Effector CD4-positive, alpha-beta T cell (primary cell): ENCODE measurements at regions not wholly inside any gene's neighbourhood (a gene's known extent, or its start where the extent isn't known, plus 50 kb on each side); places are given as distances from the start of the nearest gene placed in this dataset.
"Not testable (repeated sequence)": the region's sequence is repeated elsewhere in the genome, so short reads cannot be mapped to it uniquely, and the experiment has no call there.

Experiments
- DNase-seq: peaks from one replicate; pipeline ENCODE4 v3.0.0-alpha.2; 2020

GRCh38 chr11:39462506-39462905 is 1996.9 kb downstream of the LRRC4C start:
- no peak for DNase-seq

GRCh38 chr11:39461066-39461465 is 1998.4 kb downstream of the LRRC4C start:
- no peak for DNase-seq

GRCh38 chr11:39459606-39460005 is 1999.8 kb downstream of the LRRC4C start:
- DNase-seq, result no peak

- no peak for DNase-seq
Observed at GRCh38 chr11:39458481-39458880, 2001.0 kb downstream of the LRRC4C start.

- no peak for DNase-seq
Observed at GRCh38 chr11:39443424-39444022, 2015.9 kb downstream of the LRRC4C start.

DNA sequence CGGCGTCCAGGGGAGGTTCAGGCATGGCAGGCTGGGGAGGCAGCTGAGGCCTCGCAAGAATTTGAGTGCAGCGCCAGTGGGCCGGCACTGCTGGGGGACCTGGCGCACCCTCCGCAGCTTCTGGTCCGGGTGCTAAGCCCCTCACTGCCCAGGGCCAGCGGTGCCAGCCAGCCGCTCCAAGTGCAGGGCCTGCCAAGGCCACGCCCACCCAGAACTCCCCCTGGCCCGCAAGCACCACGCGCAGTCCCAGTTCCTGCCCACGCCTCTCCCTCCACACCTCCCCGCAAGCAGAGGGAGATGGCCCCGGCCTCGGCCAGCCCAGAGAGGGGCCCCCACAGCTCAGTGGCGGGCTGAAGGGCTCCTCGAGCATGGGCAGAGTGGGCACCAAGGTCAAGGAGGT is 2017.3 kb downstream of the LRRC4C start:
- DNase-seq, result no peak

DNA sequence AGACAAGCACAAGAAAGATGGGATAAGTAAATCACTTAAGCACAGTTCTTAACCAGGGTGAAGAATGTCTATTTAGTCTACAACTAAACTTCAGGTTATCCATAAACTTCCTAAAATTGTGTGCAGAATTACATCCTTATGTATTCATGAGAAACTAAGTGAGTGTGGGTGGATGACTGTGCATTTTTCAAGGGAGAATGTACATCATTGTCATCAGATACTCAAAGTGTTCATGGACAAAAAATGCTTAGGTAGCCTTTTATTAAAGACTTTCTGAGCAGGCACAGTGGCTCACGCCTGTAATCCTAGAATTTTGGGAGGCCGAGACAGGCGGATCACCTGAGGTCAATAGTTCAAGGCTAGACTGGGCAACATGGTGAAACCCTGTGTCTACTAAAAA is 2023.8 kb downstream of the LRRC4C start:
- no peak for DNase-seq

- no peak for DNase-seq
Observed at GRCh38 chr11:39434466-39434865, 2025.0 kb downstream of the LRRC4C start.

- DNase-seq, result no peak
Observed at GRCh38 chr11:39432929-39433328, 2026.5 kb downstream of the LRRC4C start.

- no peak for DNase-seq
Observed at GRCh38 chr11:39425226-39425625, 2034.2 kb downstream of the LRRC4C start.

- DNase-seq, result no peak
Observed at GRCh38 chr11:39412117-39412516, 2047.3 kb downstream of the LRRC4C start.

GRCh38 chr11:39385911-39386310 is 2073.5 kb downstream of the LRRC4C start:
- DNase-seq, result no peak

DNA sequence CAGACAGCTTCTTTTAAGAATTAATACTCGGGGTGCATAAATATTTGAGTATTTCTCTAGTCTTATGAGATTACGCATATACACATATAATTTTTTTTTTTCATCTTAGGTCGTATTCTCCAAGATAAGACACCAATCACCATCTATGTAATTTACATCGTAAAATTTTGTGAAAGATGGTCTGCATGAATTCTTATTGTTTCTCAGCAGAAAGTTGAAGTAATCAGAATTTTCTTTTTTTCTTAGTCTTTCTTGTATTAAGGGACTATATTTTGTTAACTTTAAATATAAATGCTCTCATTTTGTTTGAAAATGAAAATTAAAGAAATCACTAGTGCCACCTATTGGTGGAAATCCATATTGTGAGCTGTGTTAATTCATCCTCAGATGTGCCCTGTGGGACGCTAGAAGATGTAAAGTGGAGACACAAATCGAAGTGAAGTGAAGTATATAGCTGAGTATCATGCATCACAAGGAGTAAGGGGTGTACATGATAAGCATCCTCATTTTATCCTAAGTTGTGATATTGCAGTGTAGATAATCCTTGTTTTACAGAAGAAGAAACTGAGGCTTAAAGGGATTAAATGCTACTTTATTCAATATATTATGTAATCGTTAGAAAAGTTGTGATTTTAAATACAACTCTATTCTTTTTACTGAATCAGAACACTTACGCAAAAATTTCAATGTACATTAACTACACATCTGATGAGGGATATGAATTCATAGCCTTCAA is 2084.3 kb downstream of the LRRC4C start:
- DNase-seq, result no peak

DNA sequence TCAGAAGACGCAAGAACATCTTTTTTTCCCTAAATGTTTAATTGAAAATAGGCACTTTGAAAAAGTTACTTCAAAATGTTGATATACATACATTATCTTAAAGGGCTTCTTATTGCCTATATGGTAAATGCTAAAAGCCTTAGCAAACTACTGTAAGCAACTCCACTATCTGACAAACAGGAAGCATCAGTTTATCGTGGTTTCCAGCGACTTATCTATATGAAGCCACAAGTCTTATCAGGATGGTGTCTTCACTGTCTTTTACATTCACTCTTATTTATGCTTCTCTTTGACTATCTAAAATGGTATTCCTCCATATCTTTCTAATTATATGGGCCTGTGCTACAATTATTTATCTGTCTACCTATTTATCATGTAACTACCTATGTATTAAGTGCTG is 2091.9 kb downstream of the LRRC4C start:
- no peak for DNase-seq

DNA sequence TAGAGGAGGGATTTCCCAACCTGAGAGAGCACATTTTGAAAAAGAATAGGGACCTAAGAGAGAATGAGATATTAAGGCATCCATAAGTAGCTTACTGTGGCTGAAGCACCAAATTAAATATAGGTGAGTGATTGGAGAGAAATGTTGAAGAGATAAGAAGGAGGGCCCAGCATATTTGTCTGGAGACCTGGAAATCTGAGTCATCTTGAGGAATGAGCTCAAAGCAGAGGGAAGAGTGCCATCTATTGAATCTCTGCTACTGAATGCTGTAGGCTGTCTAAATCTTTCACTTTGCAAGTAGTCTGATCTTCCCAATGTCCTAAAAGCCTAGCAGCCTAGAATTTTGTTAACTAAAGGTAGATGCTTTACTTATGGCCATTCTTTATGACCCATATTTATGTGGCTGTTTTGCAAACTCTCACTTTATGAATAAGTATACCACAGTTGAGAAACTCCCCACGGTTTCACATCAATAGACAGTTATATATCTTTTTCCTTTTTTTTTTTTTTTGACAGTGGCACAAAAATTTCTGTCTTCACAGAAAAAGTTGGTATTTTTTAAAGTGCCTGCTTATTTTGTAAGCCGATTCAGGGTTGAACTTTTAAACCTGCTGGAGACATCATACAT is 2093.5 kb downstream of the LRRC4C start:
- no peak for DNase-seq

- DNase-seq, result no peak
Observed at GRCh38 chr11:39363571-39363970, 2095.9 kb downstream of the LRRC4C start.

DNA sequence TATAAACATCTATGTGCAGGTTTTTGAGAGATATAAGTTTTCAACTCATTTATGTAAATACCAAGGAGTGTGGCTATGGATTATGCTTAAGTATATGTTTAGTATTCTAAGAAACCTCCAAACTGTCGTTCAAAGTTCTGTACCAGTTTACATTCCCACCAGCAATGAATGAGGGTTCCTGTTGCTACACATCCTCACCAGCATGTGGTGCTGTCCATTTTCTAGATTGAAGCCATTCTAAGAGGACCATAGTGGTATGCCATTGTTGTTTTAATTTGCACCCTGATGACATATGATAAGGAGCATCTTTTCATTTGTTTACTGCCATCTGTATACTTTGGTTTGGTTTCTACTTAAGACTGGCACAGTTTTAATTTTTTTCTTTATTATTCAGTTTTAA is 2097.9 kb downstream of the LRRC4C start:
- no peak for DNase-seq

- no peak for DNase-seq
Observed at GRCh38 chr11:39345834-39346442, 2113.5 kb downstream of the LRRC4C start.

DNA sequence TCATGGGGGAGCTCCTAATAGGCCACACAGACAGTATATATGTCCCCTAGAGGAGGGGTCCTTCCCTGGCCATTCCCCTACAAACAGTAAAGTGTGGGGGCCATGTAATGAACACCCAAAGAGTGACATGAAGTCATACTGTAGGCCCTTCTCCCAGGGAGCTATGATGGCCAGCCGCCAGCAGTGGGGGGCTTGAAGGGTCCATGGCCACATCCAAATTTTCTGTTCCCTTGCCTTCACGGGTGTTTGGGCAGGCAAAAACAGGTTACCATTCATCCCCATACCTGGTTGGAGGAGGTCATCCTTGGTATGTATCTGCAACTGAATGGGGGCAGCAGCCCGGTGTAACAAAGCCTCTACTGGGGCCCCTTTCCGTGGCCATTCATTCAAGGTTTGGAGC is 2118.0 kb downstream of the LRRC4C start:
- no peak for DNase-seq

DNA sequence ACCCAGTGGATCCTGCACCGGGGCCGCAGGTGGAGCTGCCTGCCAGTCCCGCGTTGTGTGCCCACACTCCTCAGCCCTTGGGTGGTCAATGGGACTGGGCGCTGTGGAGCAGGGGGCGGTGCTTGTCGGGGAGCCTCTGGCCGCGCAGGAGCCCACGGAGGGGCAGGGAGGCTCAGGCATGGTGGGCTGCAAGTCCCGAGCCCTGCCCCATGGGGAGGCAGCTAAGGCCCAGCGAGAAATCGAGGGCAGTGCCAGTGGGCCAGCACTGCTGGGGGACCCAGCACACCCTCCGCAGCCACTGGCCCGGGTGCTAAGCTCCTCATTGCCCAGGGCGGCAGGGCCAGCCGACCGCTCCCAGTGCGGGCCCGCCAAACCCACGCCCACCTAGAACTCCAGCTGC is 2126.4 kb downstream of the LRRC4C start:
- not testable (repeated sequence) for DNase-seq

DNA sequence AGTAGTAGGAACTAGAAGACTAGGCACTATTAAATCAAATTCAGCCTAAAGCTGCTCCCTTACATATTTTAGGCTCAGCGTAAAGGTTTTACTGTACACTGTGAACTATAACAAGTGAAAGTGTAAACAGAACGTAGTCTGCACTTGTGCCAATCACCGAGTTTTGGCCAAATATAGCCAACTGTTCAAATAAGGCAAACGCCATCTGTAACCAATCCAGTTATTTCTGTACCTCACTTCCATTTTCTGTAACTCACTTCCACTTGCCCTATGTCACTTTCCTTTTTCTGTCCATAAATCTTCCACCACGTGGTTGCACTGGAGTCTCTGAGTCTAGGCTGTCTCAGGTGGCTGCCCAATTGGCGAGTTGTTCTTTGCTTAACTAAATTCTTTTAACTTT is 2132.2 kb downstream of the LRRC4C start:
- DNase-seq, result no peak

GRCh38 chr11:39311888-39312287 is 2147.6 kb downstream of the LRRC4C start:
- DNase-seq, result not testable (repeated sequence)

- no peak for DNase-seq
Observed at GRCh38 chr11:39304586-39304985, 2154.9 kb downstream of the LRRC4C start.

DNA sequence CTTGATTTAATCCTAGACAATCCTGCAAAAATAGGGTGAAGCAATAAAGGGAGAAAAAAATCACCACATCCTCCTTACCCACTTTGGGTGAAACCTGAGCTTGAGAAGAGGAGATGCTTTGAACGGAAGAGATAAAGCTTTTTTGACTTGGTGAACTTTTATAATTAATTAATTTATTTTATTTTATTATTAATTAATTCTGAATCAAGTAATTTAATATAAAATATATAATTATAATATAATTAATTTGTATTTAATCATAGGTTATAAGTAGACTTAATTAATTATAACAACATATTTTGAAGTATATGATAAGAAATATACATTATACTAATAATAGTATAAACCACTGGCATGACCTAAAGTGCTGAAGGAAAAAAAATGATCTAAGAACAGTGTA is 2164.8 kb downstream of the LRRC4C start:
- DNase-seq, result no peak
